SKM-1 (cell line): ENCODE measurements at regions not wholly inside any gene's neighbourhood (a gene's known extent, or its start where the extent isn't known, plus 50 kb on each side); places are given as distances from the start of the nearest gene placed in this dataset.

Source experiments
- DNase-seq: peaks from one replicate; lab custom pipeline; 2025; ENCODE audit not compliant: unreplicated experiment; lab: John Stamatoyannopoulos, UW

DNA sequence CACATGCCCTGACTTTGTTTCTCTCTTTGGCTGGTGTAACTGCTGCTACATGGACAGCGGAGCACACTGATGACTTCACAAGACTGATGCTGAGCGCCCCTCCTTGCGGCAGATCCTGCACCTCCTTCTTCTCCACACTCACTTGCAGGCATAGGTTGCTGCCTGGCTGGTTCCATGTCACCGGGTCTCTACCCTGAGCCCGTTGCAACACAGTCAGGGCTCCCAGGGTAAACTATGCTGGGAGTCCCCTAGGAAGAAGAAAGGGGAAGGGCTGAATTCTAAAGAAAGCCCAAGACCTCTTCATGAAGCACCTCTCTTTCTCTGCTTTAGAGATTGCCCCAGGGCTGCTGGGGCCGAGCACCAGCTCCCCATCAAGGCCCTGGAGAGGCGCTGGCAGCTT lies 83.3 kb upstream of the DUSP22 start:
- no peak for DNase-seq

DNA sequence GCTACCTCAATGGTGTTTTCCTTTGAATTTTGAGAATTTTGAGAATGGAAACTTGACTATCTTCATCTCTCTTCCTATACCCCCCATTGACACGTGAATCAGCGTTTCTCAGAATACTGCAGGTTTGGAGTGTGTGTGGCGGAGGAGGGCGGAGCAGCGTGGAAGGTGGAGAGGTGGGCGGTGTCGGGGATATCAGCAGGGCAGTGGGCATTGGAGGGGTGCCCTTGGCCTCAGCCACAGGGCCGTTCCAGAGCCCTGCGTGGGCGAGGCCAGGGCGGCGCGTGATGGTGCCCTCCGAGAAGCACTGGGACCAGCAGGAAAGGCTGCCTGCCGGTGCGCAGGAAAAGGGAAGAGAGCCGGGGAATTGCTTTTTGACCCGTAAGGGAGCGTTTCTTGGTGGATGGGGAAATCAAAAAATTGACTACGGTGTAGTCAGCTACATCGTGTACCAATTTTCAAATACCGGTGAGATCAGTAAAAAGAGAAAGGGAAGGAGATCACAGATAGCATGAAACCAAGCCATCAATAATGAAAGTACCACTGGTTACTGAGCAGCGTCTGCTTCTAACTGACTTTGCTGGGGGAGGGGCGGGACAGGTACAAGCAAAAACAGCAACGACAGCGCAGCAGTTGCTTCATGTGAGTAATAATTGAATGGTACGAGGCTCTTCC lies 82.7 kb upstream of the DUSP22 start:
- no peak for DNase-seq

DNA sequence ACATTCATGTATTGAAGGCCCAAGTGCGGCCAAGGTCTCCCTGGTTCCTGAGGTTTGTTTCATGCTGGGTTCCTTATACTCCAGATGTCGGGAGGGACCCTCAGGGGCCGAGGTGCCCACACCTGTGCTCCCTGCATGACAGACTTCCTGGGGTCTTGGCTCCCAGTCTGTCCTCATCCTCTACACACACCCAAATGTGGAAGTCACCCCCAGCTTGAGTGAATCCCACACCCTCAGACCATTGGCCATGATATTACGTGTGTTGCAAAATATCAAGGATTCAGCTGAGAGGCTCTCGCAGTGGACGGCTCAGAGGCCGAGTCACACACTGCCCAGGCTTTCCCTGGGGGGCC lies 82.2 kb upstream of the DUSP22 start:
- DNase-seq = no peak

DNA sequence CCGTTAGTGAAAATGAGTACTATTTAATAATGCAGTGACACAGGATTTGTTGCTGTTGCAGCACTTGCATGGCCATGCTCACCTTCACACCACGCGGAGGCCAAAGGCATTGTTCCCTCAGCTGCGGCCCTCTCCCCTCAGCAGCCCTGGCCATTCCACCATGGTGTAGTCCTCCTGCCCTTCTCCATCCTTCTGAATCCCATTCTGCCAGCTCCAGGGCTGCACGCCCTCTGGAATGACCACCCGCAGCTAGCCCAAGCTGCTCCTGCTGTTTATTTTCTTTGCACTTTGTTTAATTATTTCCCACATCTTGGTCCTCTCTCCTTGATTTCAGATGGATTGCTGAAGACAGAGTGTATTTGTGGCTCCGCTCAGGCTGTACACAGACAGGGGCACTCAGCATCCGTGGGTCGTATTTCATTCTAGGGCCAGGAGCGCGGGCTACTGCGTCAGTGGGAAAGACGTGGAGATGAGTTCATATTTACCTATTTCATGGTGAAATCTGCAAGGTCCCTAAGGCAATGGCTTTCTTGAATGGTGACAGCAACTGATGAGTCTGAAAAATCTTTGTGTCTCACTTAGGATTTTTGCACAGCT lies 81.4 kb upstream of the DUSP22 start:
- DNase-seq = no peak

DNA sequence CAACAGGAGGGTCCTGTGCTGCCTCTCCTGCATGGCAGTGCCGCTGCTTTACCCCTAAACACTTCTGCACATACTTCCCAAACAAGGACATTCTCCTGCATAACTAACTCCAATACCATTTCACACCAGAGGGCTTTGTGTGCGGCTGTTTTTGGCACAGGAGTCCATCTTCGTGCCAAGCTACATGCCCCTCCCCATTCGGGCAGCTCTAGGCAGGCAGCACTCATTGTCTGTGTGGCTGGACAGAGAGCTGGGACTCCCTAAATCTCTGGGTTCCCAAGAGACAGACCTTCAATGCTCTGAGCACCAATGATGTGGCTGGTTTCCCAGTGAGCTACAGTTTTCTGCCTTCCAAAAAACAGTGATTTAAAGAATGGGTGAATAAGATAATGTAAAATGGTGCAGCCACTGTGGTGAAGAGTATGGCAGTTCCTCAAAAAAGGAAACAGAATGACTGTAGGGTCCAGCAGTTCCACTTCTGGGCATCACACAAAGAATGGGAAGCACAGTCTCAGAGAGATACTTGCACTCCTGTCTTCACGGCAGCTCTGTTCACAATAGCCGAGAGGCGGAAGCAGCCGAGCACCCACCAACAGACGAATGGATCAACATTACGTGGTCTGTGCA lies 80.3 kb upstream of the DUSP22 start:
- DNase-seq = no peak

DNA sequence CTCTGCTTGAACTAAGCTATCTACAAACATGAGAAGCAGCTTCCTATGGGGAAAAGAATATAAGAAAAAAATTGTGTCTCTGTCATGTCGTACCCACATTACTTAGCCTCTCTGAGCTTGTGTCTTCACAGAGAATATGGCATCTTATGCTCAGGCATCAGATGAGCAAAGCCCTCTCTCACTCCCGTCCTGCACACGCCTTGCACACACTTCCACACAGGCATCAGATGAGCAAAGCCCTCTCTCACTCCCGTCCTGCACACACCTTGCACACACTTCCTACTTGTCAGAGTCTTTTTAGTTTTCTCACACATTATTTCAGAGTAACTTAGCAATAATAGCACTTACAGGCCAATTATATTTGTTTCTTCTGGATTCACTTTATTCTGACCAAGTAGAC lies 79.0 kb upstream of the DUSP22 start:
- no peak for DNase-seq

DNA sequence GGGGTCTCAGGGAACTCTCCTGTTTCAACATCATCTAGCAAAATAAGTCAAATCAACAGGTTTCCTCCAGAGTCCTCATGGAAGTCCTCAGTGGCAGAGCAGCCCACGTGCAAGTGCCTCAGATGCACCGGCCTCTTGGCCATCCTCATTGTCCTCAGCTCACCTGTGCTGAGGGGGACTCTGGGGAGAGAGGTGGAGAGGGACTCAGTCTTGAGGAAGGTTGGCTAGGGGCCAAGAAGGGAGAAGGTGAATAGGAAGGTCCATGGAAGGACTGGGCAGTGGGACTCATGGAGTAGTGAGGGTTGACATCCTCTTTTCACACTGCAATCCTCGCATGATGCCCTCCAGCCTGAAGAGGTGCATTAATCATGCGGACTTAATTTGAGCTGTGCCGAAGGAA lies 77.9 kb upstream of the DUSP22 start:
- DNase-seq = no peak

DNA sequence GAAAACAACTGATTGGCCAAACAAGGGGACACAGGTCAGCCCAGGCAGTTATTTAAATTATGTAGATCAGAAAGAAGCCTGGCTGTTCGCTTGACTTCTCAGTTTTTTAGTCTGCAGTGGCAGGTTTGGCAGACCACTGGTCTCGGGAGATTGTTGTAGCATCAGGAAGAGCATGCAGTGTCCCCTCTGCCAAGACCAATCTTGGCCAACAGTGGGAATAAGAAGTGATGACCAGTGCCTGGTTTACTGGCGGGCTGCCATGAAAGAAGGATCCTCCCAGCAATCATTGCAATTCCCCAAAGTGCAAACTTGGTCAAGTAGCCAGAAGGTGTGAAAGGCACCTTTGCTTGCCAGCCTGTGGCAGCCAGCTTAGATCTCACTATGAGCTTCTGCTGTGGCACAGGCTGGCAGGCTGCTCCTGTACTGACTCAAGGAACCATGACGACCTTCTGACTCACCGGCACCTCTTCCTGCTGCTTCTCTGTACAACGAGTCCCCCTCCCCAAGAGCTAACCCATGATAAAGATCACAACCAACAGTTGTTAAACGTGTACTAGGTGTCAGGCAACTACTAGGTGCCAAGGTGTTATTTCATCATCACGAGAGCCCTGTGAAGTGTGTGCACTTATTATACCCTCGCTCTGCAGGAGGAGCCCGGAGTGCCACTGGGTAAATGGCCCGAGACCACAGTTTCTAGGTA lies 76.8 kb upstream of the DUSP22 start:
- DNase-seq = no peak

DNA sequence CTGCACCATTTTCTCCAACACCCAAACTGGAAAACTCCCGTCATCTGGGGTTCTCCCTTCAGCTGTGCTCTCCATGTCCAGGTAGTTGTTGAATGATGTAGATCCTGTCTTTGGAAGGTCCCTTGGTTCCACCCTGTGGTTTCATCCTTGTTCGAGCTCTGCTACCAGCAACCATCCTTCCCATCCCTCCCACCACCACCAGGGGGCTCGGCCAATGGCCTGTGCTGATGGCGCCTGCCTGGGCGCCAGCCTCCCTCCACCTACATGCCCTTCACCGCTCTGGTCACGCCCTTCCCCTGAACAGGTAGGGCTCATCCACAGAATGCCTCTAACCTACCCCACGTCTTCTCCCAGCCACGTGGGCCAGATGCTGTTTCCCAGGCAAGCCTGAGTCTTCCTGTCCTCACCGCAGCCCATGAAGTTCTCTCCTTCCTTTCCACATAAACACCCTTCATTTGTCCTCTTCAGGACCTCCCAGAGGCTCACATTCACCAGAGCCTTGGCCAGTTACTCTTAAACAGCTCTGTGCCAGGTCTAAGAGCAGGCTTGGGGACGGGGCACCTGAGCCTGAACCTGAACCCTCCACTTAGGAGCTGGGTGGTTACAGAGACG lies 75.1 kb upstream of the DUSP22 start:
- no peak for DNase-seq

DNA sequence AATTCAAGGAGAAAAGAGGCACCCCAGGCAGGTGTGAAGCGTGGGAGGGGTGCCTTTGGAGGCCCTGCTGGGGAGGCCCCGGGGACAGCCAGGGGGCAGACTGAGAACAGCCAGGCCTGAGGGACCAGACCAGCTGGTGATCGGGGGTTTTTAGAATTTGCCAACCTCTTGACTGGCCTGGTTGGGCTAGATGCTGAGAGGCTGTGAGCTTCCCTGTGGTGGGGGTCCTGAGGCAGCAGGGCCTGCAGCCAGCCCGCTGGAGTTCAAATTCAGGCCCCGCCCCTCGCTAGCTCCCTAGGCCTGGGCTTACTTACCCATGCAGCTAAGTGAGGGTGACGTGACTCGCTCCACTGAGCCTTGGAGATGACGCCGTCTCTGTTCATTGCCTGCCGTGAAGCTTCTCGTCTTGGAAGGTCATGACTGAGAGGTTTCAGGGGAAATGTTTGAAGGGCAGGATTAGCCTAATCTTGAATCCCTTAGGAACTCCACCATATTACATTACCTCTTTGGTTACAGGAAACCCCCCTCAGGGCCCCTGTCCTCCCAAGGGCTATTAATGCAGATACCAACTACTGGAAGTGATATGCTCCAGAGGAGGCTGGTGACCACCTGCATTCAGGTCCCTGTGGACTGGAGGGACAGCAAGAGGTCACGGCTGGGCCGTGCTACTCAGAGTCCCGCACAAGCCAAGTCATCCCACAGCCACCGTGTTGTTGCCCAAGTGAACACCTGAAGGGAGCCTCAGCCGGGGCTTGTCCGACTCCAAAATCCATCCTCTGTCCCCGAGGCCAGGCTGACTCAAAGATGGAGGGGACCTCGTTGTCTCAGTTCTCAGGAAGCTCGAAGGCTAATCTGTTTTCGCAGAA lies 73.9 kb upstream of the DUSP22 start:
- no peak for DNase-seq

DNA sequence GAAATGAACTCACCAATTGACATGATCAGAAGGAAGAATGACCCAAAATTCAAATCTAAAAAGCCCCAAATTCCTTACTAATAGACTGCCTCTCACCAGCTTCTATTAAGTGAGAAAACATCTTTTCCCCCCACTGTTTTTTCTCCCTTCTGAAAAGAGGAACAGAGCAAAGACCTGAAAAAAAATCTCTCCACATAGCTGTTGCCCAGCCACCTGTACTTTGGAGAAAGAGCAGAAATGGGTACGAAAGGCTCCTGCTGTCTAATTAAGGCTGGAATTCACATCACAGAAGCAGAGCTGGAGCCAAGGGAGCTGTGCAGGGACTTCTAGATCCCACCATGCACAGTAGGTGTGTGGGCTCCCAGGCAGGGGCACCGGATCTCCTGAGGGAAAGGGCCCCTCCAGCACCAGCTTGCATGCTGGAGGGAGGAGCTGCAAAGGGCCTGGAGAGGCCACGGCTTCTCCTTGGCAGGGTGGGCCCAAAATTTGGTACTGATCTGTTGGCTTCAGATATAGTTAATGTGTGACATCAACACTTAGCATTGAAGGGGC lies 73.2 kb upstream of the DUSP22 start:
- no peak for DNase-seq

DNA sequence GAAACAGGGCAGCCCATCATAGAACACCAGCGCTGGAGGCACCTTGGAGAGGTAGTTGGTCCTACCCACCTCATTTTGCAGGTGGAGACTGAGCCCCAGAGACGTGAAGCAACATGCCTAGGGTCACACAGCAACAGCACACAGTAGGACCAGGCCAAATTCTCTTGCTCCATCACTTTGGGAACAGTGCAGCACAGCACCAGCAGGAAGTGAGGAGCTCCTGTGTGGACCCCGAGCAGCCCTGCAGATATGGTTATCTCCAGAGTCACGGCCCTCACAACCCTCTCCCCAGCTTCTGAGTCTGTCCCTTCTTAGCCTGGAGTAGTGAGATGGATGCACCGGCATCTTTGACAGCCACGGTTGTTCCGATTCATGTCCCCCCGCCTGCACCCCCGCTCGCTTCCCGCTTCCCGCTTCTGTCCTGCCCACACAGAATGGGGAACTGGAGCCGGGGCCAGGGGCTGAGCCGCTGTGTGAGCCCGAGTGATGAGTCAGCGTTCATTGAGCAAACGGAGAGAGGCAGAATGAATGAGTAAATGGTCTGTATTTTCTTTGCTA lies 72.6 kb upstream of the DUSP22 start:
- DNase-seq = peak; percentile 90

DNA sequence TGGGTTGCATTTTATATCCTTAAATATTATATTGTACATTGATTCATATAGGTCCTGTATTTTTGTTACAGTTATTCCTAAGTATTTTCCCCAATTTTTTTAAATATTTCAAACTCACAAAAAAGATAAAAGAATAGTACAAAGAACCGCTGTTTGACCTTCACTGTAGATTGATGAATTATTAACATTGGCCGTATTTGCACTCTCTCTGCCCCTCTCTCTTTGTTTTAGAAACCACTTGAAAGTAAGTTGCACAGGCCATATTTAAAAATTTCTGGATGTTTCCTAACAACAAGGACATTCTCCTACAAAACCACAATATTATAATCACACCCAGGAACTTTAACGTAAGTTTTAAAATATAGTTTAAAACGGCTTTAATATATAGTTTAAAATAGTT lies 72.0 kb upstream of the DUSP22 start:
- DNase-seq = no peak

DNA sequence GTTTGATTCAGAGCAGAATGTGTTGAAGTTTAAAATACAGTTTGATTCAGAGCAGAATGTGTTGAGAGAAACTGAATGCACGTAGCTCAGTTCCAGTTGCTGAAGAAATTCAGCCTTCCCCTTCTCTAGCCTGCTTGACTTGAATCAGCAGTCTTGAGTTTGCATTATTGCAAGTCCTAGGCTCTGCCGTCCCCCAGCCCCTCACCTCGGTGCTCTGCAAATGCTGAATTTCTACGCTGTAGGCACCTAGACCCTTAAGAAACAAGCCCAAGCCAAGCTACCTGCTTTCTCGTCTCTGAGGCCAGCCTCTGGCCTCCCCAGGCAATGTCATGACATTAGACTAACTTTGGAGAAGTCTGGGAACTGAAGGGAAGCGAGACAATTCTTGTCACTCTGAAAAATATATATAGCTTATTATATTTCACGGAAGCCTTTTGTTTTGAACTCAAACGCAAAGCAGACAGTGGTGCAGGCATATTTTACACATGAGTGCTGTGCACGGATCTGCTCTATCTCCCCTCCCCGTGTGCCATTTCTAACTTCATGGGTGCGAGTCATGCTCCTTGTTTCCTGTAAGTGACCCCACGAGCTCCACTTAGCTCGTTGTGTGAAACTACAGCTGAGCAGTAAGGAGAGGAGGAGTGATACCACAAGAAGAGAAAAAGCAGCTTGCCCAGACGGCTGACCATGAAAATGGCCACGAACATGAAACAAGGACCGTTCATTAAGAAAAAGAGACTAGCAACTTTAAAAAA lies 71.4 kb upstream of the DUSP22 start:
- DNase-seq = no peak

DNA sequence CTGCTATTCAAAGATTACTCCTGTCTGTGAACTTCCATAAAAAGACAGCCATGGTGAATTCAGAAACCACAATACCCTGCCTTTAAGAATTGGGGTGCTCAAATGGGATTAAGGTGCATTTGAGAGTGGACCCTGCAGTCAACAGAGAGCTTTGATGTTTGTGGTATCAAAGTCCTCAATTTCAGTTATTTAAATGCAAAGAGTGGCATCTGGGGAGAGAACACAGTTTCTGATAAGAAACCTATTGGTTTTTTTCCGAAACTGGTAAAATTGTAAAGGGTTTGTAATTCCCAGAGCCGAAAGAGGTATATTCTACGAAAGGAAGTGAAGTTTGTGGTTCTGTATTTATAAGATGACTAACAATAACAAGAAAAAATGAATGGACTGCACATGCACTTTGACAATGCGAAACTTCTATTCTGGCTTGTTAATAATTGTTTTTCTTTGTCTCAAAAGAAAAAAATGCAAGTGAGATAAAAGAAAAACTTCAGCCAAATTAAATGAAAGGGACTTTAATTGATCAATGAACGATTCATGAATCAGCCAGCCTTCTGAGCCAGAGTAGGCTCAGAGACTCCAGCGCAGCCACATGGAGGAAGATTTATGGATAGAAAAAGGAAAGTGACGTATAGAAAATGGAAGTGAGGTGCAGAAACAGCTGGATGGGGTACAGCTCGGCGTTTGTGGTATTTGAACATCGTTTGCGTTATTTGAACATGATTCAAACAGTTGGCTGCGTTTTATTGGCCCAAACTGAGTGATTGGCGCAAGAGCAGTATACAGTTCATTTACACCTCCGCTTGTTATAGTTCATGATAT lies 70.5 kb upstream of the DUSP22 start:
- DNase-seq = no peak

DNA sequence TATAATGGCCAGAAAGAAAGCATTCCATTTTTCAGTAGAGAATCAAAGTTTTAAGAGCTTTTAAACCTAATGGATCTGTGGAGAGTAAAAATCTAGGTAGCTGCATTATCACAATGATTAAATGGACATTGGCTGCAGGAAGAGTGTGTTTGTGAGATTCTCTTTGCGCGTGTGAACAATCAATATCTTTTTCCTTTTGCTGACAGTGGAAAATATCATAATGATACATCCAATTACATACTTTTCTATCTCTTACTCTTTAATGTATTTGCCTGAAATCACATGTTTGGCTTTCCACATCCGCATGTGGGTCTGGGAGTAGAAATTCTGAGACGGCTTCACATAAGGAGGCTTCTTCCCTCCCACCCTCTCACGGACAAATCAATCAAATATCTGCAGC lies 69.8 kb upstream of the DUSP22 start:
- no peak for DNase-seq

DNA sequence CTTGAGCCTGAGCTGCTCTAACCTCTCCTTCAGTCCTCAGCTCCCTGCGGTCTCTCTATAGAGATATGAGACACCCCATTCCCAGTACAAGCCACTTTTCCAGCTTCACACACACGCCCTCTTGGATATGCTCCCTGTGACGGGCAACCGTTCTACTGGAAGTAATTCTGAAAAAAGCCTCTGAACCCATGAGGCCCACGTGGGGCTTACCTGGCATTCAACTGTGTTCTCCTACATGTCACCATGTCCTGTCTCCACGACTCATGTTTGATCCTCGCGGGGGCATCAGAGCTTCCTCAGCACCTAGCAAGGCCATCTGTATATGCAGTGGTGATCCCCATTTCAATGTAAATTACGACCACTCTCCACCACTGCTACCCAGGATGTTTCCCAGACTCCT lies 69.2 kb upstream of the DUSP22 start:
- DNase-seq = no peak

DNA sequence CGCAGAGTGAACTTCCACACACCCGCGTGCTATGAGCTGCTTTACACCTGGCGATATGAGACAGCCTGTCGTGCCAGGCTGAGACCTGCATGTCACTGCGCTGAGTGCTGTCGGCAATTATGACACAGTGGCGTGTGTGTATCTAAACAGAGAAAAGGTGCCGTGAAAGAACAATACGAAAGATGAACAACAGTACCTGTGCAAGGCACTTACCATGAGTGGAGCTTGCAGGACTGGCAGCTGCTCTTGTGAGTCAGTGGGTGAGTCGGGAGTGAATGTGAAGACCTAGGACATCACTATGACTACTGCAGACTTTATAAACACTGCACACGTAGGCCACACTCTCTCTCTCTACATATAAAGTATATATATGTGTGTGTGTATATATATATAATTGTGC lies 68.5 kb upstream of the DUSP22 start:
- no peak for DNase-seq

DNA sequence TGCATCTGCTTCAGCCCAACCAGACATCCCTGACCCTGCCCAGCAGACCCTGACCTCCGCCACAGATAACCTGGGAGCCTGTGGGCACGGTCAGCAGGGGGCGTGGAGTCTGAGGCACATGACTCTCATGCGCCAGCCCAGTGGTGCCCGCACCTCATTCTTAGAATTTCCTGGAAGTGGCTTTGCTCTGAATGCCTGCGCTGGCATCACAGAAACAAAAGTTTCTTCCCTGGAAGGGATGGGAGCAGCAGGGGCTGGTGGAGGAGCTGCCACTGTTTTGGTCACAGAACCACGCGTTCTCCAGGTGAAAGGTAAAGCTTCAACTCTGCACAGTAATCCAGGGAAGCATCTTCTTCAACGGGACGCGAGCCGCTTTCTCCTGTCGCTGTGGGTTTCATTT lies 67.9 kb upstream of the DUSP22 start:
- DNase-seq = no peak
